ENCODE measurements at regions not wholly inside any gene's neighbourhood (a gene's known extent, or its start where the extent isn't known, plus 50 kb on each side); places are given as distances from the start of the nearest gene placed in this dataset.

DNA sequence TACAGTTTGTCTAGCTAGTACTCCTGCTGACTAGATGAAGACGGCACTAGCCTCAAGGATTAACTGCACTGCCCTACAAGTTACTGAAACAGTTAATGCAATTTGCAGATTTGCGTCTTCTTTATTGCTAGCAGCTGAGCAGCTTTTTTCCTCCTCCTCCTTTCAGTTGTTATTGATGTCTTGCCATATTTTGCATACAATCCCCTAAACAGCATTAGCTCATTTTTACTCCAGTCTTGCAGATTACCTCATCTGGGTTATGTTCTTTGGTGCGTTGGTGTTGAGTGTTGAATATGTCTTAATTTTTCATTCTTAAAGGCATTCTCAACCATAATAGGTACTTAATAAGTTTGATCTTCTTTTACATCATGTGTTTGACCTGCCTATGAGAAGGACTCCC, 363.4 kb upstream of the LYPLAL1 start:
- TF ChIP-seq GABPA (IDR thresholded peaks at IDR 0.05; ENCODE audit: low read depth) (no peak), FOS (IDR thresholded peaks at IDR 0.05; ENCODE audit: borderline replicate concordance, extremely low read depth, insufficient read length) (no peak), POLR2A (IDR thresholded peaks at IDR 0.05; ENCODE audit: low read depth, low read length) (no peak), ETV6 (conservative IDR thresholded peaks at IDR 0.05 in 1 of 2, IDR thresholded peaks at IDR 0.05 in 1 of 2; ENCODE audit: borderline replicate concordance in 1 of 2, low read depth in 1 of 2) (no peak)

All from GM12878 (cell line).